Testis (tissue), 2 donors: ENCODE measurements at regions not wholly inside any gene's neighbourhood (a gene's known extent, or its start where the extent isn't known, plus 50 kb on each side); places are given as distances from the start of the nearest gene placed in this dataset.

Experiments
- CTCF ChIP-seq, 3 experiments: fragments of 450-650 bp in 2 of 3; fragments of 200-600 bp in 1 of 3; sonication (generic) in 1 of 3; IDR thresholded peaks; one replicate each; pipeline ENCODE4 v1.5.1; 2016 to 2019; ENCODE audit warnings: antibody characterized with exemption in 3 of 3, mild to moderate bottlenecking in 2 of 3, moderate library complexity in 1 of 3
- POLR2A ChIP-seq: fragments of 450-650 bp; IDR thresholded peaks from one replicate; pipeline ENCODE4 v1.6.1; 2017; ENCODE audit warnings: antibody characterized with exemption, mild to moderate bottlenecking, moderate library complexity

- TF ChIP-seq CTCF (IDR thresholded peaks at IDR 0.05), result no peak
- TF ChIP-seq POLR2A, result no peak
Measured at GRCh38 chr15:87401973-87402372, 854.6 kb downstream of the NTRK3 start.
